ENCODE measurements at regions not wholly inside any gene's neighbourhood (a gene's known extent, or its start where the extent isn't known, plus 50 kb on each side); places are given as distances from the start of the nearest gene placed in this dataset.
"Not testable (repeated sequence)": the region's sequence is repeated elsewhere in the genome, so short reads cannot be mapped to it uniquely, and the experiment has no call there.

DNA sequence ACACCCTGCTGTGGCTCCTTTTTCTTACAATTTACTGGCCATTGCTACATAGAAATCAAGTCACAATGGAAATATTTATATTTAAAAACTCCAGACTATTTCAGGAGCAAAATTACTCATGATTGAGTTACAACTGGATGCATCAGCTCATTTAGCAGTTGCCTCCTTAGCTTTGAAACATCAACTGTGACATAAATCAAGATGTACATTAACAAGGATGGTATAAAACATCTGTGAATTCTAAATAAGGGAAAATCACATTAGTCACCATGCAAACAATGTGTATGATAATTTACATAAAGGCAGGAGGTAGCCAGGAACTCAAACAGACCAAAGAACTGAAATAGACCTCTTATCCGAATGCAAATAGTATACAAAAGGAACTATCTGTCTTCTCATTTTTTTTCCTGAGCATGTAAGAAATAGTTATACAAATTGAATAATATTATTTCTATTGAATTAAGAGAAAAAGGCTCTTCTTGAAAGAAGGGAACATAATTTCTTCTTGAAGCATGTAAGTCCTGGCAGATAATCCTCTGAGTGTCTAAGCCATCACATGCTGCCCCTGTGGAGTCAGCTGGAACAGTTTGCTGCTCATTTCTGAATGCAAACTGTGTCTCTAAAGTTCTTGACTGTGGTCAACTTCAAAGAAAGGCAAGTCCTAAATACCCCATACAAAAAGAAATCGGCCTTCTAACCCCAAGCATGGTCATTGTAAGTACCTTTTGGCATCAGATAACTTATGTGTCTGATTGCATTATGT lies 151.2 kb downstream of the NAA11 start:
- FAIRE-seq, result no peak

DNA sequence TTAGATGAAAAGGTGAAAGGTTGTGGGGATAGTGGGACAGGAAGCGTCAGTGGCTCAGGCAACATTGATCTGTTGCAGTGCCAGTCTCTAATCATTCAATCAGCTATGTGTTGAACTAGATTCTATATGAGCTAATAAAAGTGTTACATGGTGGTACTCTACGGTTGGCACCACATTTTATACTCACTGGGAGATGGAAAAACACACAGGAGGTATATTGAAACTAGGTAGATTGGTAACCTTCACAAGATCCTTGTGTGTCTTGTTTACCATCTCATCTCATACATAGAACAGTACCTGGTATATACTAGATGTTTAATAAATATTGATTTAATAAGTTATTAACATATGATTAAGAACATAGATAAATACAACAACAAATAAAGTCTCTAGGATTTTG lies 152.7 kb downstream of the NAA11 start:
- no peak for FAIRE-seq

DNA sequence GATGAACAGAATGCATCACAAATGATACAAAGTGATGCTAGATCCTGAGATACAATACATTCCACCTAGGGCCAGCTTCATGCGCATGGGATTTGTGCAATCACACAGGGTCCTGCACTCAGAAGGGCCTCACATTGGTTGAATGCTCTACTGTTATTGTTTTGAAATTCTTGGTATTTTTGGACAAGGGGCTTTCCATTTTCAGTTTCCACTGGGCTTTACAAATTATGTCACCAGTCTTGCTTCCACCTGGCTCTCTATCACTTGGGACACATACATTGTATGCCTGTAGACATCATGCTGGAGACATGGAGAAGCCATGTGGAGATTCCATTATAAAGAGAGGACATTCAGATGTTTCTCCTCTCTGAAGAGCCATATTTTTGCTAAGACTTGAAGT lies 155.8 kb downstream of the NAA11 start:
- FAIRE-seq, result no peak

GRCh38 chr4:79164907-79165610 lies 160.8 kb downstream of the NAA11 start:
- FAIRE-seq, result no peak

DNA sequence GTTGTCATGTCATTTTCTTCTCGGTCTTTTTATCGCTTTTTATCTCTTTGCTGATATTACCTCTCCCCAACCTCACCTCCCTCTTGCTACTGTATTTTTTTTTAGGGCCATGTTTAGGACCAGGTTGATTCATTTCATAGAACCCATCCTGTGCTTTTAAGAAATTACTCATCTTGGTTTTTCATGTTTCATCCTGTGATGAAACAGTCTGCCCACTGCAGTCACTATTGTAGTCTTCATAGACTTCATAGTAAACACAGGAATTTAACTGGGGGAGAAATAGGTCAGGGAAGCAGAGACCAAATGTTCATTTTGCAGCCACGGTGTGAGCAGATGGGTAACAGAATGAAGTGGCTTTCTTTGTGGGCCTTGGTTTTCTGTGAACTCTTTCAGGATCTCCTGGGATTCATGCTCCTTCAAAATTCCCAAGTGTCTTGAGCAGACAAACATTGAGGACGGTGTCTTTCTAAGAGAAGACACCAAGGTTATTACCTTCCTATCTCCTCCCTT lies 161.8 kb downstream of the NAA11 start:
- no peak for FAIRE-seq

GRCh38 chr4:79160962-79161361 lies 164.9 kb downstream of the NAA11 start:
- FAIRE-seq, result no peak

DNA sequence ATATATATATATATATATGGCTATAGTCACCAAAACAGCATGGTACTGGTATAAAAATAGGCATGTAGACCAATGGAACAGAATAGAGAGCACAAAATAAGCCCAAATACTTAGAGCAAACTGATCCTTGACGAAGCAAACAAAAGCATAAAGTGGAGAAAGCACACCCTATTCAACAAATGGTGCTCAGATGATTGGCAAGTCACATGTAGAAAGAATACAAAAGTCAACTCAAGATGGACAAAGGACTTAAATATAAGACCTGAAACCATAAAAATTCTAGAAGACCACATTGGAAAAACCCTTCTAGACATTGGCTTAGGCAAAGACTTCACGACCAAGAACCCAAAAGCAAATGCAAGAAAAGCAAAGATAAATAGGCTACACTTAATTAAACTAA lies 167.2 kb downstream of the NAA11 start:
- FAIRE-seq, result not testable (repeated sequence)

GRCh38 chr4:79155336-79155735 lies 170.5 kb downstream of the NAA11 start:
- FAIRE-seq, result no peak

GRCh38 chr4:79150820-79151416 lies 174.9 kb downstream of the NAA11 start:
- FAIRE-seq, result no peak

GRCh38 chr4:79148369-79148768 lies 177.5 kb downstream of the NAA11 start:
- no peak for FAIRE-seq

DNA sequence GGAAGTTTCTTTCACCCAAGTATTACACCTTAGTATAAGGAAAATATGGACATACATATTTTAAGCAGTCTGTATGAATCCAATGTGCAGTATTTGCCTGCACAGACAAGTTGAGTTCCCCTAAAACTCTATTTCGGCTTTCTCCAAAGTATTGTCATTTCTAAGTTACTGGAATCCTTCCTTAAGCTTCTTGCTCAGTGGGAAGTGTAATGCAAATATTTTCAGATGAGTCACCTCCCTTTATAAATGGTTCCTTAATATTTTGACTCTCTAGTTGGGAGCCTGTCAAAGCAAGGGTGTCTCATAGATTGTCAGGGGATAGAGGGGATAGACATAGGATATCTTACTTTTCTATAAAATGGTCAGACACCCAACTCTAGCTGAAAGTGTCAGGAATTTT lies 178.6 kb downstream of the NAA11 start:
- FAIRE-seq, result no peak

DNA sequence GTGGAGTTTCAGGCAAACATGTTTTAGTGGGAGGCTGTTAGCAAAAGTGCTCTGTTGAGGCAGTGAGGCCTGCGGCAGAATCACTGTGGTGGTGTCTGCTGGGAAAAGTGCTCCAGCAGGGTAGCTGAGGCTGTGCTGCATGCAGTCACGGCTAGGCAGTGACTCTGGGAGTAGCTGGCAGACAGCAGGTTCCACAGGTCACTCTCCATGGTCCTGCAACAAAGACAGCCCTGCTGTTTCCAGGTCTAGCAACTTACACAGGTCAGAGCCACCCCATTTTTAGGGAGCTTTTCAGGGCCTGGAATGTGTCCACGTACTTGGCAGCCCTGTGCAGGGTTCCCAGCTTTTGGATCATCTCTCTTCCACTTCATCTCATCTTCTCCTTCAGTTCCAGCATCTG lies 184.3 kb downstream of the NAA11 start:
- FAIRE-seq, result no peak

GRCh38 chr4:79134767-79135166 lies 191.1 kb downstream of the NAA11 start:
- FAIRE-seq, result no peak

- FAIRE-seq, result no peak
Measured at GRCh38 chr4:79132826-79133225, 193.0 kb downstream of the NAA11 start.

GRCh38 chr4:79121875-79122358 lies 182.7 kb upstream of the PAQR3 start:
- no peak for FAIRE-seq

- no peak for FAIRE-seq
Measured at GRCh38 chr4:79121223-79121622, 182.0 kb upstream of the PAQR3 start.

GRCh38 chr4:79117051-79117450 lies 177.8 kb upstream of the PAQR3 start:
- not testable (repeated sequence) for FAIRE-seq

- FAIRE-seq, result no peak
Measured at GRCh38 chr4:79107014-79107413, 167.8 kb upstream of the PAQR3 start.

DNA sequence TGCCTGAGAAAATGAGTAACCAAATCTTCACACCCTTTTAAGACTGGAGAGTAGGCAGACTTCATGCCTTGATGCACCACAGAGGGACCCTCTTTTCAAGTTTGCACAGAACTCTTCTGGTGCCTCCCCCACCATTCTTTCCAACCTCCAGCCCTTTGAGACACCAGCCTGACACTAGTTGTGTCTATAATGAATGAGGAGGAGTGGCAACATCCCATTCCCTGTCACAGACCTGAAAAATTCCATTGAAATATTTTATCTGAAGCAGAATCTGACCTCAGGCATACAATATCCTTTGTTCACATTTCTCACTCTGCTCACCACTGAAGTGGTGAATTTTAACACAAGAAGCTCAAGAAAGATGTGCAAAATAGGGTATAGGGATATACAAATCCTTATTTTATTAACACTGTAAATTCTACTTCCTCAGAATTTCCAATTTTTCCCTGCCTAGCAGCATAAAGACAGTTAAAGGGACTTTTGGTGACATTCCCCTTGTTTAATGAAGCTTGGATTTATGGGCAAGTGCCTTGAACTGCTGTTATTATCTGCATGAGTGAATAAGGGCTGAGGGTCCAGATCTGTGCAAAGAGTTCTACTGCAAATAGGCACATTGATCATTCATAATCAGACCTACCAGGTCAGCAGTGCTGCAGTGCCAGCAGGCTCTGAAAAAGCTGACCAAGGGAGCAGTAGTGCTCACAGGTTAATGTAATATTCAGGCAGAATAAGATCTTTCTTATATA lies 149.9 kb upstream of the PAQR3 start:
- no peak for FAIRE-seq

GRCh38 chr4:79087071-79087470 lies 147.8 kb upstream of the PAQR3 start:
- FAIRE-seq, result no peak

- FAIRE-seq, result no peak
Measured at GRCh38 chr4:79083406-79084010, 144.3 kb upstream of the PAQR3 start.

GRCh38 chr4:79082997-79083396 lies 143.8 kb upstream of the PAQR3 start:
- no peak for FAIRE-seq

DNA sequence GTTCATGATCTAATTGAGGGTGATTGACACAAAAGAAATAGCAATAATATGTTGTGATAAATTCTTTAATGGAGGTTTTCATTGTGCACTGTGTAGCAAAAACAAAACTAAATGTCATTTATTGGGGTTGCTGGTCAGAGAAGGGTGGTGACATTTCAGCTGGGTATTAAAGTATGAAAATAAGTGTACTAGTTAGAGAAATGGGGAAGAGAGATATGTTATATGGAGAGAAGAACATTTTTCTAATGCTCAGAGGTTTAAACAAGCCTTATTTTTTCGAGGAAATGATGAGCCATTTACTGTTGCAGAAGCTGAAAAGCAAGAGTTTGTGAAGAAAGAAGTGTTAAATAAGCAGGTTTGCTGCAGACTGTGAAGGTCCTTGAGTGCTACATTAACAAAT lies 142.7 kb upstream of the PAQR3 start:
- FAIRE-seq, result no peak

Measured in G401.6 (cell line).